Osteoblast (primary cell): ENCODE measurements at regions not wholly inside any gene's neighbourhood (a gene's known extent, or its start where the extent isn't known, plus 50 kb on each side); places are given as distances from the start of the nearest gene placed in this dataset.

Source experiments
- DNase-seq: peaks from one replicate; pipeline ENCODE4 v3.0.0; 2011; ENCODE audit warnings: low spot score, mixed read lengths; ENCODE audit not compliant: insufficient read length; ENCODE audit errors: missing footprints
- H2AFZ ChIP-seq: 2 replicates; pipeline ENCODE4 v1.6.0; 2011; ENCODE audit warnings: mild to moderate bottlenecking, low read length
- H3K27ac ChIP-seq: 2 replicates; pipeline ENCODE4 v1.5.1; 2011; ENCODE audit warnings: mild to moderate bottlenecking, low read depth, low read length, moderate library complexity
- H3K27me3 ChIP-seq: 2 replicates; pipeline ENCODE4 v1.6.0; 2012; ENCODE audit warnings: mild to moderate bottlenecking, control low read depth, inconsistent platforms, low read length, moderate library complexity; ENCODE audit not compliant: insufficient read depth
- H3K36me3 ChIP-seq: 2 replicates; pipeline ENCODE4 v1.5.1; 2011; ENCODE audit warnings: mild to moderate bottlenecking, low read length, control low read depth, moderate library complexity; ENCODE audit not compliant: insufficient read depth
- H3K4me1 ChIP-seq: 2 replicates; pipeline ENCODE4 v1.5.1; 2011; ENCODE audit warnings: mild to moderate bottlenecking, low read length, control low read depth, moderate library complexity; ENCODE audit not compliant: insufficient read depth
- H3K4me2 ChIP-seq: 2 replicates; pipeline ENCODE4 v1.6.0; 2011; ENCODE audit warnings: mild to moderate bottlenecking, low read length; ENCODE audit not compliant: insufficient read depth
- H3K4me3 ChIP-seq: fragments of 200-600 bp; sonication (generic); 3 replicates; pipeline ENCODE4 v1.5.1; 2012; ENCODE audit warnings: mild to moderate bottlenecking, low read length, inconsistent platforms; ENCODE audit not compliant: insufficient read depth
- H3K79me2 ChIP-seq: 2 replicates; pipeline ENCODE4 v1.6.0; 2012; ENCODE audit warnings: mild to moderate bottlenecking, low read length, control low read depth, inconsistent platforms; ENCODE audit not compliant: insufficient read depth
- H3K9me3 ChIP-seq: 2 replicates; pipeline ENCODE4 v1.5.1; 2011; ENCODE audit warnings: low read depth, low read length, control low read depth
- H4K20me1 ChIP-seq: 2 replicates; pipeline ENCODE4 v1.6.0; 2012; ENCODE audit warnings: mild to moderate bottlenecking, low read length, control low read depth; ENCODE audit not compliant: insufficient read depth
- CTCF ChIP-seq: IDR thresholded peaks from 2 replicates; pipeline ENCODE4 v1.5.1; 2011; ENCODE audit warnings: mild to moderate bottlenecking, low read depth, low read length, moderate library complexity; ENCODE audit errors: extremely low read depth

- H3K79me2 ChIP-seq: no peaks in the 10 kb centered on the region
- H3K9me3 ChIP-seq: peaks cover 2% of the 10 kb centered on the region
- no peak overlapping the region for H3K4me3 ChIP-seq
- TF ChIP-seq CTCF: no peak
- DNase-seq: no peak
- no peak overlapping the region for H2AFZ ChIP-seq
- no peaks in the 10 kb centered on the region for H3K36me3 ChIP-seq
- no peaks in the 10 kb centered on the region for H3K27me3 ChIP-seq
- H3K4me2 ChIP-seq: no peak overlapping the region
- H3K4me1 ChIP-seq: no peaks in the 10 kb centered on the region
- H3K27ac ChIP-seq: no peak overlapping the region
- no peaks in the 10 kb centered on the region for H4K20me1 ChIP-seq
Observed at GRCh38 chr10:131621784-131622624, 278.8 kb upstream of the PPP2R2D start.

DNA sequence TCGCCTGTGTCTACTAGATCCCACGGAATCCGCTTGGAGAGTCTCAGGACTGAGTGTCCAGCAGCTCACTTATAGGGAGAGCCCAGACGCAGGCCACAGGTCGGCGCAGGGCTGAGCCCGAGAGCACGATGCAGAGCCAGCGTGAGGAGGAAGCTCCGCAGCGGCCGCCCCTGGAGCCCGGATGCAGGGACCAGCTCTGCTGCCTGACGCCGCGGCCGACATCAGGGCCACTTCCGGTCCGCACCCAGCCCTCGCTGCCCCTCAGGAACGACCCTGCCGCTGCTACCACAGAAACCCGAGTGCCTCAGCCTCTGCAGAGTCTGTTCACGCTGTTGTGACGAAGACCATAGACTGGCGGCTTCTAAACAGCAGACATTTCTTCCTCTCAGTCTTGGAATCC lies 275.8 kb upstream of the PPP2R2D start:
- no peaks in the 10 kb centered on the region for H3K9me3 ChIP-seq
- no peaks in the 10 kb centered on the region for H3K79me2 ChIP-seq
- H3K27me3 ChIP-seq: no peaks in the 10 kb centered on the region
- no peak overlapping the region for H3K4me2 ChIP-seq
- no peak overlapping the region for H3K4me3 ChIP-seq
- H3K36me3 ChIP-seq: no peaks in the 10 kb centered on the region
- H2AFZ ChIP-seq: no peak overlapping the region
- DNase-seq: no peak
- H4K20me1 ChIP-seq: no peaks in the 10 kb centered on the region
- no peak for TF ChIP-seq CTCF
- H3K4me1 ChIP-seq: no peaks in the 10 kb centered on the region
- H3K27ac ChIP-seq: no peak overlapping the region

DNA sequence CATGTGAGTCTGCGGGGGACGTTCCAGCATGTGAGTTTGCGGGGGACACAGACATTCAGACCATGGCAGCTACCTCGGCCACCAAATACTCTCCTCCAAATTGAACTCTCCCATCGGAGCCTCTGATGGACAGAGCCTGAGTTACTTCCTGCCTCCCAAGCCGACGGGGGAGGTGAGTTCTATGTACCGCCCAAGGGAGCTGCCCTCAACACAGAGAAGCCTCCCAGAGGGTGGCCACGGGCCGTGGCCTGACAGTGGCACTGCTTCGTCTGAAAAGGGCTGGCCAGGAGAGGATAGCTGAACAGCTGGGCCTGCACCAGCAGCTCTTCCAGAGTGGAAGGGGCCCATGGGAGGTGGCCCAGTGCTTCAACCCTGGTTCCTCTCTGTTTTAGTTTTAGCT lies 274.5 kb upstream of the PPP2R2D start:
- Histone ChIP-seq H3K9me3 (no peaks in the 10 kb centered on the region), H4K20me1 (no peaks in the 10 kb centered on the region), H3K27ac (no peak overlapping the region), H2AFZ (no peak overlapping the region), H3K79me2 (no peaks in the 10 kb centered on the region), H3K36me3 (no peaks in the 10 kb centered on the region), H3K4me3 (no peak overlapping the region), H3K4me1 (no peaks in the 10 kb centered on the region), H3K4me2 (no peak overlapping the region), H3K27me3 (no peaks in the 10 kb centered on the region)
- no peak for DNase-seq
- no peak for TF ChIP-seq CTCF

DNA sequence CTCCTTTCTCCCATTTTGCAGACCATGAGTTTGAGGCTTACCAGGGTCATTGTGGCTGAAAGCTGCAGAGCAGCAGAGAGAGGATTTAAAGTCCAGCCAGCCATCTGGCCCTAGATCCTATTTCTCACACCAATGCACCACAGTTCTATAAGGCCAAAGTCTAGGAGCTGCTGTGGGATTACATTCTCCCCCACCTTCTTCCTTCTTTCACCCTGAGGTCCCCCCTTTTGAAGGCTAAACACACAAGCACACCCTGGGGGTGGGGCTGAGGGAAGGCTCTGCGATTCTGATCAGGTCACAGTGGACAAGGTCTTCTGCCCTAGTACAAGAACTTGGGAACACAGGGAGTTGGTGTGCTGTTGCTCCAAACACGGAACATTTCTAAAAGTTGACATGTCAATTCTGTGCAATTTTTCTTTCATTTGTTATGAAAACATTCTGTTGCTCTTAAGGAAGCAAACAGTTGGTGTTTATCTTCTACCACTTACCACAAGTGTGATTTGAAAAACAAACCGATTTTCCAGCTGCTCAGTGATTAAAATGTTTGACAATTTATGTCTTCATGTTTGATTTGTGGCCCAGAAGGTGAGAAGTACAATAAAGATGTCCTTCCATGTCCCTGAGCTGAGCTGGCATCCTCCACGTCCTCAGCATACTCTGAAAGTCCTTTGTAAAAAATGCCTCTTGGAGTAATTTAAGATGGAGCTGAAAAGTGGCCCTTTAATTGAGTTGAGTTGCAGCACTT lies 271.6 kb upstream of the PPP2R2D start:
- Histone ChIP-seq H3K9me3 (no peaks in the 10 kb centered on the region), H3K79me2 (no peaks in the 10 kb centered on the region), H3K4me2 (no peak overlapping the region), H2AFZ (no peak overlapping the region), H3K27ac (no peak overlapping the region), H3K36me3 (no peaks in the 10 kb centered on the region), H4K20me1 (no peaks in the 10 kb centered on the region), H3K4me3 (no peak overlapping the region), H3K4me1 (no peaks in the 10 kb centered on the region), H3K27me3 (no peaks in the 10 kb centered on the region)
- no peak for DNase-seq
- TF ChIP-seq CTCF: no peak
